ENCODE measurements at regions not wholly inside any gene's neighbourhood (a gene's known extent, or its start where the extent isn't known, plus 50 kb on each side); places are given as distances from the start of the nearest gene placed in this dataset.

- Histone ChIP-seq H3K4me1 (replicated peaks; ENCODE audit: insufficient read depth) (no peaks in the 10 kb centered on the region), H3K36me3 (ENCODE audit: low read depth) (no peaks in the 10 kb centered on the region), H3K4me3 (no peak overlapping the region), H3K79me2 (ENCODE audit: low read depth) (no peaks in the 10 kb centered on the region), H3K27ac (no peak overlapping the region), H3K9me2 (ENCODE audit: insufficient read depth) (no peaks in the 10 kb centered on the region), H3K4me2 (no peak overlapping the region), H3K27me3 (ENCODE audit: insufficient read depth, low read depth) (peaks cover 55% of the 10 kb centered on the region), H3F3A (ENCODE audit: insufficient read depth, low read depth) (no peaks in the 10 kb centered on the region), H4K20me1 (ENCODE audit: insufficient read depth) (no peaks in the 10 kb centered on the region), H2AFZ (no peak overlapping the region), H3K9me3 (ENCODE audit: insufficient read depth, low read depth) (no peaks in the 10 kb centered on the region)
- BruUV-seq (replicated peaks) = no TSS peak
- ChIA-PET POLR2A (ENCODE audit: unreplicated experiment) (no interaction called here), CTCF (no interaction called here)
- TF ChIP-seq EZH2 (IDR thresholded peaks at IDR 0.05; ENCODE audit: low read depth) (no peak), CTCF (conservative IDR thresholded peaks at IDR 0.05) (no peak)
- intact Hi-C loops (cut with micrococcal nuclease; ENCODE audit: unreplicated experiment) = no loop called here
- DNase-seq = no peak
Observed at GRCh38 chr2:129722306-129723019, 257.0 kb upstream of the RAB6C start.

- H3K9me3 ChIP-seq (ENCODE audit: insufficient read depth, low read depth) = no peaks in the 10 kb centered on the region
- H3K36me3 ChIP-seq (ENCODE audit: low read depth) = no peaks in the 10 kb centered on the region
- CTCF ChIA-PET = no interaction called here
- BruUV-seq (replicated peaks) = no TSS peak
- H4K20me1 ChIP-seq (ENCODE audit: insufficient read depth) = no peaks in the 10 kb centered on the region
- intact Hi-C loops (cut with micrococcal nuclease; ENCODE audit: unreplicated experiment) = no loop called here
- no peak for DNase-seq
- no peak overlapping the region for H3K4me3 ChIP-seq
- no peaks in the 10 kb centered on the region for H3K79me2 ChIP-seq (ENCODE audit: low read depth)
- no peaks in the 10 kb centered on the region for H3K4me1 ChIP-seq (replicated peaks; ENCODE audit: insufficient read depth)
- no peak overlapping the region for H3K27ac ChIP-seq
- POLR2A ChIA-PET (ENCODE audit: unreplicated experiment) = no interaction called here
- H3K27me3 ChIP-seq (ENCODE audit: insufficient read depth, low read depth) = peaks cover 55% of the 10 kb centered on the region
- no peak overlapping the region for H3K4me2 ChIP-seq
- H3F3A ChIP-seq (ENCODE audit: insufficient read depth, low read depth) = no peaks in the 10 kb centered on the region
- TF ChIP-seq EZH2 (IDR thresholded peaks at IDR 0.05; ENCODE audit: low read depth) (no peak), CTCF (conservative IDR thresholded peaks at IDR 0.05) (no peak)
- no peaks in the 10 kb centered on the region for H3K9me2 ChIP-seq (ENCODE audit: insufficient read depth)
- no peak overlapping the region for H2AFZ ChIP-seq
Observed at GRCh38 chr2:129723277-129724020, 256.0 kb upstream of the RAB6C start.

GRCh38 chr2:129724021-129724757 lies 255.3 kb upstream of the RAB6C start:
- CTCF ChIA-PET = no interaction called here
- no peak for TF ChIP-seq CTCF (conservative IDR thresholded peaks at IDR 0.05)

More at GRCh38 chr2:129724021-129724757, 255.3 kb upstream of the RAB6C start:
- no peak for DNase-seq
- Histone ChIP-seq H4K20me1 (ENCODE audit: insufficient read depth) (no peaks in the 10 kb centered on the region), H3K27ac (no peak overlapping the region), H2AFZ (no peak overlapping the region), H3K27me3 (ENCODE audit: insufficient read depth, low read depth) (peaks cover 58% of the 10 kb centered on the region), H3K4me1 (replicated peaks; ENCODE audit: insufficient read depth) (no peaks in the 10 kb centered on the region), H3K9me2 (ENCODE audit: insufficient read depth) (no peaks in the 10 kb centered on the region), H3K9me3 (ENCODE audit: insufficient read depth, low read depth) (no peaks in the 10 kb centered on the region), H3K36me3 (ENCODE audit: low read depth) (no peaks in the 10 kb centered on the region), H3K4me3 (no peak overlapping the region), H3K4me2 (no peak overlapping the region), H3F3A (ENCODE audit: insufficient read depth, low read depth) (no peaks in the 10 kb centered on the region), H3K79me2 (ENCODE audit: low read depth) (no peaks in the 10 kb centered on the region)
- intact Hi-C loops (cut with micrococcal nuclease; ENCODE audit: unreplicated experiment) = no loop called here
- no TSS peak for BruUV-seq (replicated peaks)
- POLR2A ChIA-PET (ENCODE audit: unreplicated experiment) = no interaction called here
